Endothelial cell of umbilical vein (primary cell): ENCODE measurements at regions not wholly inside any gene's neighbourhood (a gene's known extent, or its start where the extent isn't known, plus 50 kb on each side); places are given as distances from the start of the nearest gene placed in this dataset.
A peak's percentile ranks its signal among the peaks of the same experiment; 100 is the strongest.

Source experiments
- BruUV-seq: library from RNA; stranded (reverse); fragments of 400-500 nt; replicated peaks from 2 replicates; lab custom pipeline; 2021; lab: Mats Ljungman, UMichigan
- CTCF ChIA-PET: fragments of 300-600, 350-600 bp; sonication (Branson Sonifier 250); formaldehyde crosslinking; loops from one replicate; lab custom pipeline; 2021; ENCODE audit warnings: antibody characterized with exemption, inconsistent platforms; lab: Charles Lee
- POLR2A ChIA-PET: fragments of 300-600, 350-600 bp; sonication (Branson Sonifier 250); formaldehyde crosslinking; loops from one replicate; lab custom pipeline; 2021; ENCODE audit warnings: antibody characterized with exemption, inconsistent platforms; lab: Charles Lee
- DNase-seq: peaks from one replicate; pipeline ENCODE4 v3.0.0-alpha.2; 2011; ENCODE audit warnings: low read depth, low spot score
- FAIRE-seq: peaks from 2 replicates; lab custom pipeline; 2011; peaks lifted over from hg19 to GRCh38; lab: Jason Lieb, UNC
- H2AFZ ChIP-seq: 2 replicates; pipeline ENCODE4 v1.6.0; 2012; ENCODE audit warnings: low read depth, low read length, control low read depth, inconsistent platforms
- H3K27ac ChIP-seq: 2 replicates; pipeline ENCODE4 v1.5.1; 2011; ENCODE audit warnings: low read depth, mild to moderate bottlenecking, control low read depth, low read length, moderate library complexity; ENCODE audit not compliant: insufficient read depth
- H3K27me3 ChIP-seq, 2 experiments: 2 replicates each; pipeline versions ENCODE4 v1.6.0 to v1.6.1; 2011; ENCODE audit warnings: low read length in 2 of 2, mixed read lengths in 1 of 2; ENCODE audit not compliant: control insufficient read depth in 2 of 2, insufficient read depth in 2 of 2
- H3K36me3 ChIP-seq, 2 experiments: 2 replicates in 1 of 2; 3 replicates in 1 of 2; pipeline ENCODE4 v1.5.1; 2011; ENCODE audit warnings: low read length in 2 of 2, mild to moderate bottlenecking in 1 of 2, moderate library complexity in 1 of 2; ENCODE audit not compliant: control insufficient read depth in 2 of 2, insufficient read depth in 2 of 2; ENCODE audit errors: extremely low read depth in 1 of 2
- H3K4me1 ChIP-seq: 3 replicates; pipeline ENCODE4 v1.5.1; 2011; ENCODE audit warnings: mild to moderate bottlenecking, low read length; ENCODE audit not compliant: control insufficient read depth, insufficient read depth; ENCODE audit errors: extremely low read depth
- H3K4me2 ChIP-seq: 2 replicates; pipeline ENCODE4 v1.6.1; 2011; ENCODE audit warnings: low read length, control low read depth, mixed read lengths; ENCODE audit not compliant: insufficient read depth
- H3K4me3 ChIP-seq, 3 experiments: fragments of 200-600 bp in 1 of 3; sonication (generic), shearing (Covaris generic) in 1 of 3; replicated peaks in 1 of 3; 2 replicates each; pipeline ENCODE4 v1.5.1; 2011 to 2016; ENCODE audit warnings: control low read depth in 3 of 3, low read length in 3 of 3, mild to moderate bottlenecking in 2 of 3, inconsistent platforms in 1 of 3, low read depth in 1 of 3, moderate library complexity in 1 of 3; ENCODE audit not compliant: insufficient read depth in 1 of 3
- H3K79me2 ChIP-seq: 2 replicates; pipeline ENCODE4 v1.6.0; 2012; ENCODE audit warnings: low read length, inconsistent platforms; ENCODE audit not compliant: control insufficient read depth, insufficient read depth
- H3K9ac ChIP-seq: replicated peaks from 2 replicates; pipeline ENCODE3; 2011; ENCODE audit warnings: low read length, control low read depth; ENCODE audit not compliant: insufficient read depth; ENCODE audit errors: extremely low read depth
- H3K9me1 ChIP-seq: replicated peaks from 3 replicates; pipeline ENCODE4 v1.6.0; 2011; ENCODE audit warnings: mild to moderate bottlenecking, low read length; ENCODE audit not compliant: control insufficient read depth, insufficient read depth; ENCODE audit errors: extremely low read depth
- H3K9me3 ChIP-seq: replicated peaks from 2 replicates; pipeline ENCODE4 v1.5.1; 2012; ENCODE audit warnings: low read length, inconsistent platforms; ENCODE audit not compliant: control insufficient read depth, insufficient read depth
- H4K20me1 ChIP-seq: replicated peaks from 2 replicates; pipeline ENCODE3; 2011; ENCODE audit warnings: mild to moderate bottlenecking, low read length; ENCODE audit not compliant: control insufficient read depth, insufficient read depth; ENCODE audit errors: extremely low read depth
- CTCF ChIP-seq, 2 donors: IDR thresholded peaks; 1 replicate in 1 of 2; 2 replicates in 1 of 2; pipeline ENCODE4 v1.5.1; 2011; ENCODE audit warnings: low read length in 2 of 2, mild to moderate bottlenecking in 2 of 2, moderate library complexity in 2 of 2, control low read depth in 1 of 2, inconsistent platforms in 1 of 2, low read depth in 1 of 2; ENCODE audit not compliant: insufficient read depth in 1 of 2; ENCODE audit errors: extremely low read depth in 1 of 2
- FOS ChIP-seq: IDR thresholded peaks from 2 replicates; pipeline ENCODE4 v1.6.1; 2011; ENCODE audit warnings: mild to moderate bottlenecking, low read length, moderate library complexity, borderline replicate concordance; ENCODE audit not compliant: insufficient read depth
- GATA2 ChIP-seq: IDR thresholded peaks from 2 replicates; pipeline ENCODE4 v1.7.0; 2011; ENCODE audit warnings: low read depth, mild to moderate bottlenecking, moderate library complexity, mixed read lengths, low read length; ENCODE audit not compliant: insufficient read length, insufficient read depth
- JUN ChIP-seq: IDR thresholded peaks from 2 replicates; pipeline ENCODE4 v1.6.1; 2011; ENCODE audit warnings: borderline replicate concordance, low read depth; ENCODE audit not compliant: insufficient read length, insufficient read depth
- dilution Hi-C: fragments of 300-500 bp; cut with MboI; formaldehyde crosslinking; loops from one replicate; pipeline ENCODE4 v1.15.0; 2019; ENCODE audit warnings: low sequenced_read_pairs; ENCODE audit not compliant: extremely low pct_ligation_motif_present
- intact Hi-C: fragments of 100-400 bp; cut with micrococcal nuclease; formaldehyde crosslinking; loops from one replicate; pipeline ENCODE4 v1.10.0; 2022

DNA sequence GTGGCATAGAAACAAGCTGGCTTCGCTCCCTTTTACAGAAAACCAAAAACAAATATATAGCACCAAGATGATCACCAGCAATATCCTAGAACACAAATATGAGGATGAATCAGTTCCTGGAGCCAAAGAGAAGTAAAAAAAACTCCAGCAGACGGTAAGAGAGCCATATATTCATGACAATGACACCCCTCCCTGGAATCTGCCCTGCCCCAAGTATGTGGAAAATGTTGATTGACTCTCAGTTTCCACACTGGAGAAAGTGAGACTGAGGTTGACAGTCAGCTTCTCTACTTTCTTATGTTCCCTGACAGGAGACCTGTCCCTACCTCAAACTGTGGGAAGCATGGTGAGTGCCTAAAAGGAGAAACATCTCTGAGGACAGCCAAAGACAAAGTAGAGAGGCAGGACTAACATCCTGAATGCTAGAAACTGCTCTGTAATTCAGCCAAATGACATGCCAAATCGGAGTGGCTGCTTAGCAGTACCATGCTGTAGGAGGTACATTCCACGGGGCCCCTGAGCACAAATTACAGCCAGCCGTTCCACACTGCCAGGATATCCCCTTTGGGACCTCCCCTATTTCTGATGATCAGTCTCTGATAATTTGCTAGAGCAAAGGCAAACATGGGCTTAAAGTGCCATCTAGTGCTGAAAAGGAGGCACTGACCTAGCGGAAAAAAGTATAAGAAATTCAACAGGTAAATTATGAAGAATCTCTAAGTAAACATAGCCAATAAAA, 424.0 kb upstream of the RGMB start:
- POLR2A ChIA-PET = no interaction called here
- intact Hi-C loops = loop anchor here (1.0 to 5.0 kb wide), 7 partner anchors 37 to 1187 kb away; partner anchors contain the start of gene RIOK2
- peak; percentile 29 for DNase-seq
- peak overlapping the region; percentile 18 for H3K27ac ChIP-seq
- no peaks in the 10 kb centered on the region for H3K9me1 ChIP-seq
- BruUV-seq = no TSS peak
- no peaks in the 10 kb centered on the region for H3K79me2 ChIP-seq
- FAIRE-seq = no peak
- H3K4me2 ChIP-seq = no peak overlapping the region
- H3K4me3 ChIP-seq = no peak overlapping the region
- H3K9ac ChIP-seq = no peak overlapping the region
- dilution Hi-C loops = no loop called here
- TF ChIP-seq FOS = peak; percentile 47
- TF ChIP-seq CTCF (IDR thresholded peaks at IDR 0.05; ENCODE audit: extremely low read depth in 1 of 2, insufficient read depth in 1 of 2, low read depth in 1 of 2, low read length in 2 of 2) = peak; percentile 16 to 47
- TF ChIP-seq GATA2 = peak; percentile 59
- TF ChIP-seq JUN = no peak
- H3K9me3 ChIP-seq = no peaks in the 10 kb centered on the region
- CTCF ChIA-PET = interaction anchor here (1.0 to 2.3 kb wide), 3 partner anchors 241 to 447 kb away, joined by 3 to 5 read pairs (median 4); no protein-coding TSS in a partner anchor
- no peaks in the 10 kb centered on the region for H3K4me1 ChIP-seq
- H3K36me3 ChIP-seq = no peaks in the 10 kb centered on the region
- no peaks in the 10 kb centered on the region for H3K27me3 ChIP-seq
- peak overlapping the region; percentile 52 for H2AFZ ChIP-seq
- no peaks in the 10 kb centered on the region for H4K20me1 ChIP-seq
